Activated CD8-positive, alpha-beta memory T cell treated with anti-CD3 and anti-CD28 coated beads for 24 hours (primary cell): ENCODE measurements at regions not wholly inside any gene's neighbourhood (a gene's known extent, or its start where the extent isn't known, plus 50 kb on each side); places are given as distances from the start of the nearest gene placed in this dataset.

Experiments
- DNase-seq: peaks from one replicate; pipeline ENCODE4 v3.0.0-alpha.2; 2020

DNA sequence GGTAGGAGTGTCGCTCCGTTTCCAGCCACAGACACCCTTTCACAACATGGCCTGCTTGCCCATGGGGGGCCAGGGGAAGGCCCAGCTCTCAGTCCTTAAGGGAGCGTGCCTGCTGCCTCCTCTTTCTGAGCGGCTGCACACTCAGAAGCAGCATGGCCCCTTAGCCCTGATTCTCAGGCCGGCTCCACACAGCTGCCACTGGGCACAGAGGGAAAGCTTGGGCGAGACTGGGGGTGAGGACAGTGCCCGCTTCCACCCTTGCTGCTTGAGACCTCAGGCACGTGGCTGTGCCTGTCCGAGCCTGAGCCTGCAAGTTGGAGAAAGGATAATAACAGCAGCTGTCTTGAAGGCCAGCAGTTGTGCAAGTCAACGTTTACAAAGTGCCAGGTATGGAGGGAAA, 416.3 kb downstream of the SHANK2 start:
- DNase-seq, result no peak

DNA sequence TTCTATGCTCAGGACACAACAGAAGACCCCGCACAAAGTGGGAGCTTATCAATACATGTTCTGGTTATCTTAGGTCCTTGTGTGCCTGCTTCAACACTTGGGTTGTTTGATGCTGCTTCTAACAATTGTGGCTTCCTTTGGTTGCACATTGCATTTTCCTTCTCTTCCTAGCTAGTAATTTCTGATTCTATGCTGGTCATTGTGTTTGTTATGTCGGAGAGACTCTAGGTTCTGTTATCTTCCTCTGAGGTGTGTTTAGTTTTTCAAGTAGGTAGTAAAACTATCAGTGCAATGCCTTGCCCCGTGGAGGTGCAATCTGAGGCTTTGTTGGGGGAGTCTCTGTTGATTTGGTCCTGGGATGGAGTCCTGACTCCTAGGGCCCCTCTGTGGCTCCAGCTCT, 414.2 kb downstream of the SHANK2 start:
- DNase-seq, result no peak

DNA sequence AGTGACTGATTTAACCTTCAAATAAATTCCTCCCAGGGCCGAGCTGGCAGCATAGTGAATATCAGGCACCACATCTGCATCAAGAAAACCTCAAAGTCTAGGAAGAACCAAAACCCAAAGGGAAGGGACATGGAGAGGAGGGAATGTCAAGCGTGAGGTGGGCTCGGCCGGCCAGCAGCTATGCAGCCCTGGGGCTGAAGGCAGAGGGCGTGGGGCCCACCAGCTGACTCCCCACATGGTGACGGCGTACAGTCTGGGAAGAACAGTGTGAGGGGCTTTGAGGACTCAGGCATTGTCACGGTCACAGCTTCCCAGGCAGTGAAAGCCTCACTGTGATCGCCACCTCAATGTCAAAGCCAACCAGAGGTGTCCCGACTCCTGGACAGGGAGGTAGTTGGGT, 412.5 kb downstream of the SHANK2 start:
- no peak for DNase-seq

DNA sequence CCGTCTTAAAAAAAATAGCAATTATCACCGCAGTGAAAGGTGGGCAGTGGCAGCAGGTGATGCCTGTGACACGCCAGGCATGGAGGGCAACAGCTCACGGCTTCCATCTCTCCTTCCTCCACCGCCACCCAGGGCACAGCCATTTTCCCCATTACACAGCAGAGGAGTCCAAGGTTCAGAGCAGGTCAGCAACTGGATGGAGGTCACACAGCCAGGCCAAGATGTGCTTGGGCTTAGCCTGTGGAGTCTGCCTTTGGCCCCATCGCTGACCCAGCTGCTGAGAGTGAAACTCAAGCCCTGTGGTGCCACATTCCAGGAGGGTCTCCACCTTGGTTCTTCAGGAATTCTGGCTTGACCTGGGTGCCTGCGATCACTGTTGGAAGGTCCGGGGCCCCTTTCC, 411.1 kb downstream of the SHANK2 start:
- DNase-seq, result no peak

DNA sequence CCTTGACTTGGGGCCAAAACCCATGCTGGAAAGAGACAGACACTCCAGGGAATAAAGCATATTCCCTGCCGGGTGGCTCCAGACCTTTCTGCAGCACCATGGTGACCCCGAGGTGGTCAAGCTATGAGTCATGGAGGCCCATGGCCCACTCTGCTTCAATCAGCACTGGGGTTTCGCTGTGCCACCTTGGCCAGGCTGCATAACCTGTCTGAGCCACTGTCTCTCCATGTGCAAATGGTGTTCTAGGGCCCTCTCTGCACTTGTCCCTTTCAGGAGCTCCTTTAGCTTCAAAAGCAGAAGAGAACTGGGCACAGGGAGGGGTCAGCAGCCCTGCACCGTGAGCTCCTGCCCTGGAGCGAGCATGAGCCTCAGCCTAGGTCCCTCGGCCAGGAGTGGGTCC, 410.1 kb downstream of the SHANK2 start:
- no peak for DNase-seq

DNA sequence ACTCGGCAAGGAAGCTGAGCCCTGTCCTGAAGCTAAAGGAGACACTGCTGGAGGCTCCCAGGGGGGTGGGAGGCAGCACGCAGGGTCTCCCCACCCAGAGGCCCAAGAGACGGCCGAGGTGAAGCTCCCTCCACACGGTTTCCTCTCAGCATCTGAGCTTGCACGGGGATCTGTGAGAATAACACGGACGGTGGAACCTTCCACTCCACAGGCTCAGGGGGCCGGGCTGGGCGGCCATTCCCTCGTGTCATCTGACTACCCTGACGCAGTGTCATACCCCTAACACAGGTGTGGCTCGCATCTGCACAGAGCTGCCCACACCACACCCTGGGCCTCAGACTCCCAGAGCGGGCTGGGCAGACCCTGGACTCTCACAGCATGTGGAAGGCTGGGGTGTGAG, 409.7 kb downstream of the SHANK2 start:
- DNase-seq, result no peak

DNA sequence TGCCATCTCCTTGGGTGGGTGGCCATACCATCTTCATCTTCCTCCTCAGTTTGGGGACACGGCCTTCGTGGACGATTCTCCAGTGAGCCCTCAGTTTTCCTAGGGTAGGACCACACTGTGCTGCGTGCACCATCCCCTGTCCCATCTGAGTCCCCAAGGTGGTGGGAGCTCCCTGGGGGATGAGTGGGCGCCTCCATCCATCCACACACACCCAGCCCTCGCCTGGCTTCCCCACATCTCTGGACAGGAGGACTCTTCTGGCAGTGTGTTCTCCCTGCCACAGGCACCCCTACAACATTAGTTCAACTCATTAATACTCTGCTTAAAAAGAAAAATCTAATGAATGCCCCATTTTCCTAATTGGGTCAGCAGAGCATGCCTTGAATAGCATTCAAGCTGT, 408.5 kb downstream of the SHANK2 start:
- DNase-seq, result no peak

DNA sequence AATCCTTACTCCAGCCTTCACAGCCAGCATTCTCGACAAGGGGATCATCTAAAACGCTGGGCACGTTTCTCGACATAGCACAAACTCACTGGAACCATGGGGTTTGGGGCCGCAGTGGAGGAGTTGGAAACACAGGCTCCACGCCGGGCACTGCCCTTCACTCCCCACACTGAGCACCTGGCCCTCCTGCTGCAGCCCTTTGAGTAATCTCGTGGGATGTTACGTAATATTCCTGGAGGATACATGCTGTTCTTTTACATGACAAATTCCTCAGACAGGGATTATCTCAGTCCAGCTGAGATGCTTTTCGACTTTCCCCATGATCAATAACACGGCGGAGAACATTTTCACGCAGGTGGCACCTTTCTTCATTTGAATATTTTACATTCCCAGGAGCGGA, 408.0 kb downstream of the SHANK2 start:
- no peak for DNase-seq

DNA sequence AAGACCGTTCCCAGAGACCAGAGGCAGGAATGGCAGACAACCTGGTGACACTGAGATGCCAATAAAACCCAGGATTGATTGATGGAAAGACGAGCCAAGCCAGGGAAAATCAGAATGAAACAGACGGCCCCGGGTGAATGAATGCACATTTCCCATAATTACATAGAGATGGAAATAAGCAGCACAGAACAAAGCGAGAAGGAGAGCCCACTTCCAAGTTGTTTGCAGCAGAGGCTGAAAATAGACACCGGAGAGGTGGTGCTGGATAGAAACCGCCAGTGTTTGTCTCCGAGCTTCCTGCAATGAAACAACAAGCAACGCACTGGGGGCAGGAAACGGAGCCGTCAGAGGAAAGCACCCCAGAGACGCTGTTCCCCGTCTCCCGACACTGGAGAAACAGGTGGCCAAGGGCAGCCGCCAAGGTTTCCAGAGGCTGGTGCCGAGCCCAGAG, 406.8 kb downstream of the SHANK2 start:
- no peak for DNase-seq

DNA sequence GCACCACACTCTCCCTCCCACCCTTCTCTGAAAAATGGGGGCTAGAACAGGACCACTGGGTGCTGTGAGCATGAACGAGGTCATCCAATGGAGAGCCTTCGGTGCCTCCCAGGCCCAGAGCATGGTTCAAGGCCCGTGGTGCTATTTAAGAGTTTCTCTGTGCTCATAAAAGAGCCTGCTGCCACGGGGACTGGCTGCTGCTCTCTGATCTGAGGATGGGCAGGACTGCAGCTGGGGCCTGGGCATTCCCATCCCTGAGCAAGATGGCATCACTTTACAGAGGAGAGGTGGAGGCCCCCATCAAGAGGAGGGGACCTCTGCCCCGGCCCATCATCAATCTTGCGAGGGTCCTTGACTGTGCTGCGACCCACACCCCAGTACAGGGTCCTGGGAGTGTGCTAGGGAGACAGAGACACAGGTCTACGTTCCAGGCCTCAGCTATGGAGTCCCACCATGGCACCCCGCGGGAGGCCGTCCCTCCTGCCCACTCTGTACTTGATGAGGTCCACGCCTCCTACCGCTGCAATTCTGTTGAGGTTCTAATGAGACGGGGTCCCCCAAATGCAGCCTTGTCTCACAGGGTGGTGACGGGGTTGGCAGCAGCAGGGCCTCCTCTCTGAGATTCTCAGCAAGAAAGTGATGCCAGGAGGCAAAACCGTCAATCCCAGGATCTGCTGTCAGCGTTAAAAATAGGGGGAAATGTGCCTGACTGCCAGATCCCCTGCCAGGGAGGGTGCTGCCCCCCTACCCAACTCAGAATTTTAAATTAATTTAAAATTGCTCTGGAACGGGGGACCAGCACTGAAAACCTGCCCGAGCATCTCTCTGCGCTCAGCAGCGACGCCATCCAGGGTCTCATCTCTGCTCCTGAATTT, 405.4 kb downstream of the SHANK2 start:
- no peak for DNase-seq

DNA sequence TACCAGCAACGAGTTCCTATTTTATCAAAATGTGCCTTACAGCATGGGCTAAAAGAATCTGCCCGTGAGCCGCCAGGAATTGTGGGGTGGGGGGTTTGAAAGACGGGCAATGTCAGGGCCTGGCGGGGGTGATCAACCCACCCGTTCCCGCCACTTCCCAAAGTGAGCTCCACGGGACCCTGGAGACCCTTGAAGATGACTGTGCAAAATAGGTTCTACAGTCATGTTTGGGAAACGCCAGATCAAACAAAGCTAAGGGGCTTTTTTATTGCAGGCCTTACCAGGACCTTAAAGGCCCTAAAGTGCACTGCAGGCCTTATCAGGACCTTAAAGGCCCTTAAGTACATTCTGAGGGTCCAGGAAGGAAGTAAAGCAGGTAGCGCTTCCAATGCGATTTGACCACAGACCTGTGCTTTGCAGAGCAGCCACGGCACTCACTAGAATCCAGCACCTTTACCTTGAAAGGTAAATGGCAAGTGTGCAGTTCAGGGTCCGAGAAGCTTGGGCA, 404.1 kb downstream of the SHANK2 start:
- DNase-seq, result no peak

DNA sequence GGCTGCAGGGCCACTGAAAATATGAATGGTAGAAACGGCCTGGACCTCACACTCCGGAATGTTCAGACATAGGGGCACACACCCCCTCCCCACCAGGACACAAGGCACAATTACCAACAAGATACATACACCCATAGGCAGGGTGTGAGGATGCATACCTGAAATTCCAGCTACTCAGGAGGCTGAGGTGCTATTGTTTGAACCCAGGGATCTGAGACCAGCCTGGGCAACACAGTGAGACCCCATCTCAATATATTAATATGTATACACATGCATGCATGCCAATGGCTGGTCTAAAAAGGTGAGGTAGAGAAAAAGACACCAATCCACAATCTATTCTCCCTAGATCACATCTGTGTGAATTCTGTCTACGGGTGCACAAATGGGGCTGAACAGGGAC, 403.3 kb downstream of the SHANK2 start:
- no peak for DNase-seq

DNA sequence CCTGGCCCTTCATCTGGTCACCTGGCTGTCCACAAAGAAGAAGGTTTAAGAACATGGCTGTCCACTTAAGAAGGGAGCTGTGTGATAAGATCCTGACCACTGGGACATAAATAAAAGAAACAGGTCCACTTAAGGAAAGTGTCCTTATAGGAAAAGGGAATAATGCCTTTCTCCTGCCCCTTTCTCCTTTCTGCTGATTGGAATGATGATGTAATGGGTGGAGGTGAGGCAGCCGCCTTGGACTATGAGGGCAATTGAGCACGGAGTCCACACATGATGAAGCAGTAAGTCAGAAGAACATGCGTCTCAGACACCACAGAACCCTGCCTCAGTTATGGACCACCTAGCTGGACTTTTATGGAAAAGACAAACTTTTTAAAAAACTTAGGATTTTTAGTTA, 401.1 kb downstream of the SHANK2 start:
- DNase-seq, result no peak

DNA sequence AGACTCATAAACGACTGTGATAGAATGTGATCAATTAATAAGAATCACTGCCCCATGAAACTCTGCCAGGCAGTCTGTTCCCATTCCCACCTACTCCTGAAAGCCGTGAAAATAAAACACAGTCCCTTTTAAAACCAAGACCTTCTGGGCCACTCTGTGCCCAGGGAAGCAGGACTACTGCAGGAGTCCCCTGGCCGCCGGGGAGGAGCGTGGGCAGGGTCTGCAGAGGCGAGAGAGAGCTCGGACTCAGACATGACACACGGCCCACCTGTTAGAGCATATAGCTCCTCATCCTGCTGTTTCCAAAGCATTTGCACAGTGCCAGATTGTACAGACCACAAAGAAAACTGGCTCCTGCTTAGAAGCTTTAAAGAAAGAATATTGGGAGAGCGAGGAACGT, 400.5 kb downstream of the SHANK2 start:
- no peak for DNase-seq

DNA sequence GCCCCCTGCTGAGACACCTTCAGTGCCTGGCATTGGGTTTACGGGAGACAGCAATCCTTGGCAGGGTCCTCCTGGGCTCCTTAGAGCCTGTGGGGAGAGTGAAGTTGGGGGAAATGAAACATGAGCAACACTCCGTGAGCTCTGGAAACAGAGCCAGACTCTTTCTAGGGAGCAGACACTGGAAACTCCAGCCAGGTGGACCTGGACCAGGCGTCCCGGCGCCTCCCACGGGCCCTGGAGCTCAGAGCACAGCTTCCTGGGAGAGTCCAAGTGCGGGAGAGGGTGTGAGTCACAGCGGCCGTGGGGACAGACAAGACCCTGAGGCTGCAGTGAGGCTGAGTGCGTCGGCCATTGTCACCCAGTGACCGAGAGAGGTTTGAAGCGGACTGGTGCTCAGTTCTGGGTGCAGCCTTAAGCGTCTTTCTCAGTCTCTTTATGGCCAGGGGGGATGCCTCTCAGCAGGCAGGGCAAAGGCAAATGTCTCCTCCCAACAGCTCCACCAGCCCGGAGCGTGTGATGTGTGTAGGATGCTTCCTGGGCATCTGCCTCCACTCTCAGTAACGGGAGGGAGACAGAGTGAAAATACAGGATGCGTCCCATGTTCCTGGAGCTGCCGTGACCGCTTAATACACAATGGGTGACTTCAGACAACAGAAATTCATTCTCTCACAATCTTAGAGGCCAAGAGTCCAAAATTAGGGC, 399.2 kb downstream of the SHANK2 start:
- no peak for DNase-seq

DNA sequence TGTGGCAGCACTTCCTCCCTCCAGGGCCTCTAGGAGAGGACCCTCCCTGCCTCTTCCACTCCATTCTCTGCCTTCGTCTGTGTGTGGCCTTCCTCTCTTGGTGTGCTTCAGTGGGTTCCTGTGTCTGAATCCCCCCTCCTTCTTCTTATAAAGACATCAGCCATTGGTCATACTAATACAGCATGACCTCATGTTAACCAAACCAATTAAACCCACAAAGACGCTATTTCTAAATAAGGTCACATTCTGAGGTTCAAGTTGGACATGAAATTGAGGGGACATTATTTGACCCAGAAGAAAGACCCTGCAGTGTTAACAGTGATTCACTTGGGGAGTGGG, 398.6 kb downstream of the SHANK2 start:
- no peak for DNase-seq

DNA sequence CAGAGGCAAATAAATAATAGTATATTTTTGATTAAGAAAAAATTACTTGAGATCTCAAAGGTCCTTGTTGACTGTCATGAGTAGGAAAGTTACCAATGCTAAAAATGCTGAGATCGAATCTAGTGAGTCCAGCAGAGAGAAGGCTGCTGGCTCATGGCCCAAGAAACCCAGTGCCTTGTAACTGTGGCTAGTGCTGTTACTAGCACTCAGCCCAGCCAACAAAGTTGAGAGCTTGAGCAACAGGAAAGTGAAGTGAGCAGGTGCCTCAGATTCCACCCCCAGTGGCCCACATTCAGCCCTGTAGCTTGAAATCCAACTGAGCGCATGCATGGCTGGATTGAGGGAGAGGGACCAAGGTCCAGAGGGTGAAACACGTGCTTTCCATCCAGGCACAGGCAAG, 398.2 kb downstream of the SHANK2 start:
- no peak for DNase-seq

DNA sequence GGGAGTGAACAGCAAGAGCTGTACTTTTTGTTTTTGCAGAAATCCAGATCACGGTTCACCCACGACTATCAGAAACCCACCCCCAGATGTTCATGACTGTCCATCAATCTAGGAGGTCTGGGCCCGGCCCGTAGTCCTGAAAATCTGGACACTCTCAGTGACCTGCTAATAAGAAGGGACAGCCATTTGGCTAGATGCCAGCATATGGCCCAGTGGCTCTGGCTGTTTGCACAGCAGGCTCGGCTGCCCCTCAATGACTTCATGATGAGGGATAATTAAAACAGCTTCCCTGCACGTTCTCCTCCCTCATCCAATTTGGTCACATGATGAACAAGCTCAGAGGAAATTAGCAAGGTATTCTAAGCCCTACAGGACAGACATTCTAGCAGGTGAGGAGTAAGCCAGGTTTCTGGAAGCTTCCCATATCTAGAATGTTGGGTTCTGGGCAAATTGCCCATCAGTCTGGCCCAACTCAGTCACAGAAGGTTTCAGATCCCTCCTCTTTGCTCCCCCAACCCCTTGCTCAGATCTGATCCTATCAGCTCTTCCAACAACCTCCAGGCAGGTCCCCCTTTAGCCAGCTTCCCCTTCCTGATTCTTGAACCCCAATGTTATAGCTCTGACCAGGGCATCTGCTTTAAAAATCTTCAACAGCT, 397.3 kb downstream of the SHANK2 start:
- DNase-seq, result no peak

DNA sequence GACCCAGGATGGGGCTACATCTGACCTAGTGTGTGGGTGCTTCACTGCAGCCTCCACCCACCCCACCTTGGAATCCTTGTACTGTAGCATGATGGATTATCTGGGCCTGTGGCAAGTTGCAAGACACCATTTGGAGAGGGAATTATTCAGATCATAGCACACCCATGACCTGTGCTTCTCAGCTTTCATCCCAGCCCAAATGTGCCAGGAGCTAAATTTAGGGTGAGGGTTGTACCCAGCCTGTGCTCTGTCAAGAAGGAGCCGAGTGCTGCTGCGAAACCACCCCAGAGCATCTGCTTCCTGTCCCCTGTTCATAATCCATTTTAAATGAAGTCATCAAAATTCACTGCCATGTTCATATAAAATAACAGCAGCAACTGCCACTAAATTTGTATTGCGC, 394.5 kb downstream of the SHANK2 start:
- no peak for DNase-seq

DNA sequence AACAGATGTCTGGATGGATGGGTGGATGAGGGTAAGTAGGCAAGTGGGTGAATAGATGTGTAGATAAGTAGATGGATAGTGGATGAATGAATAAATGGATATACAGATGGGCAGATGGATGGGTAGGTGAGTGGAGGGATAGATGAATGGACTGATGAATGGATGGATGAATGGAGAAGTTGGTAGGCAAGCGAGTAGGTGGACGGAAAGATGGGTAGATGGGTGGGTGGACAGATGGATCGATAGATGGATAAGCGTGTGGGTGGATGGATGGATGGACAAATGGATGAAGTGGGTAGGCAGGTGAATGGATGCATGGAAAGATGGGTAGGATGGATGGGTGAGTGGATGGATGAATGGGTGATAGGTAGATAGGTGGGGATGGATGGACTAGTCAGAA, 393.2 kb downstream of the SHANK2 start:
- DNase-seq, result no peak

DNA sequence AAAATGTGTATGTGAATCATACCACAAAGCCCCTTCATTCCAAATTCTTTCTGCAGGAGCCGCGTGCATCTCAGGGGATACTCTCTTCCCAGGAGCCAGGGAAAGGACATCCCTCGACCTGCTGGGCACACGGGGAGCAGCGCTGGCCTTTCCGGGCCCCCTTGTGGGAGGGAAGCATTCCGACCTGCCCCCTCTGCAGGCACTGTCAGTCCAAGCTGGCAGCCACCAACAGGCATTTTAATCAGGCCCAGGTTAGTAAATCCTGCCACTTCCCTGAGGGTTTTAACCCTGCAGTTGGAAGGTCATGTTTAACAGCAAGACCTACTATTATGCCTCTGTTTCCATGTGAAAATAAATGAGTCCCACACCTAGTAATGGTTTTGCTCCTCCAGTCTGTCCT, 391.5 kb downstream of the SHANK2 start:
- DNase-seq, result no peak

DNA sequence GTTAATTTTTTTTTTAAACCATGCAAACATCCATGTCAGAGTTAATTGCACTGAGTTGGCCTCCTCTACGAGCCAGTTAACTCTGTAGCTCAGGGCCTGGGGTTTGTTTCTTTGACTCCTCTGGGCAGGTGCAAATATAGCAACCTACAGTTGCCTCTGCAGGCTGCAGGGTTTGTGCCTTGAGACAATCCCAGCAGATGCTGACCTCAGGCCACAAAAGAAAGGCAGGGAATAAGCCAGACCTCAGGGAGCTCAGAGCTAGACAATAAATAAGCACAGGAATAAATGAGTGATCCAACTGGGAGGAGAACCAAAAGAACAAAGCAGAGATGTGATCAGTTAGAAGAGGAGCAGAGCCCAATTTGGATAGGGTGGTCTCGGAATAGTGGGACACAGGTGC, 390.8 kb downstream of the SHANK2 start:
- no peak for DNase-seq

DNA sequence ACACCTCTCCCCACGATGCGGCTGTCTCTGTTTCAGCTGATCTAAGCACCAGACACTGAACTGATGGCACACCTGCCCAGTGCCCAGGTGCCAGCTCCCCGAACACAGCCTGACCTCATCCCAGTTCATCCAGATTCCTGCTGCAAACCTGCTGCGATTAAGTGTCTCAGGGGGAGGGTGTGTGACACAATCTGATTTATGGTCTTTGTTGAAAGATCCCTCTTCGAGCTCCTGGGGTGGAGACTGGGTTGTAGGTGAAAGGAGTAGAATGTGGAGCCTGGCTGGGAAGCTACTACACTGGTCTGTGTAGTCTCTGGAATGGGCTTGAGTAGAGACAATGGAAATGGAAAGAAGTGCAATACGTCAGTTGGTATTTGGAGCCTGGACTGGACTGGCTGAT, 390.3 kb downstream of the SHANK2 start:
- no peak for DNase-seq

DNA sequence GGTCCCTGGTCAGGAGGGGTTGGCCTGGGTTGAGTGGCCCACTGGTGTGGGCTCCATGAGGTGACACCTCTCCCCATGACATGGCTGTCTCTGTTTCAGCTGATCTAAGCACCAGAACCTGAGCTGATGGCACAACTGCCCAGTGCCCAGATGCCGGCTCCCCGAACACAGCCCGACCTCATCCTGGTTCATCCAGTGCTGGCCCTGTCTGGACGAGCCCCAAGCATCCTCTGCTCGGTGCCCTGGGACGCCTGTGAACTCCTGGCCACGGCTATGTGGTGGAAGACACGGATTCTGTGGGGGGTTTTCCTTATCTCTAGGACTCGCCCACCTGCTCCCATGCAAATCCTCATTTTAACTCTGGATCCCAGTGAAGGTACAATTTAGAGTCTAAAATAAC, 389.2 kb downstream of the SHANK2 start:
- no peak for DNase-seq
